Neural cell (in vitro differentiated cells): ENCODE measurements at regions not wholly inside any gene's neighbourhood (a gene's known extent, or its start where the extent isn't known, plus 50 kb on each side); places are given as distances from the start of the nearest gene placed in this dataset.

ENCODE experiments used
- POLR2AphosphoS5 ChIP-seq: IDR thresholded peaks from 2 replicates; pipeline ENCODE4 v1.6.1; 2012
- TF ChIP-seq, protein P1 (sequence below): fragments of 450-650 bp; IDR thresholded peaks from 2 replicates; pipeline ENCODE4 v1.5.1; 2014; ENCODE audit warnings: antibody characterized with exemption, mild to moderate bottlenecking, moderate library complexity; ENCODE audit not compliant: poor library complexity, severe bottlenecking

DNA sequence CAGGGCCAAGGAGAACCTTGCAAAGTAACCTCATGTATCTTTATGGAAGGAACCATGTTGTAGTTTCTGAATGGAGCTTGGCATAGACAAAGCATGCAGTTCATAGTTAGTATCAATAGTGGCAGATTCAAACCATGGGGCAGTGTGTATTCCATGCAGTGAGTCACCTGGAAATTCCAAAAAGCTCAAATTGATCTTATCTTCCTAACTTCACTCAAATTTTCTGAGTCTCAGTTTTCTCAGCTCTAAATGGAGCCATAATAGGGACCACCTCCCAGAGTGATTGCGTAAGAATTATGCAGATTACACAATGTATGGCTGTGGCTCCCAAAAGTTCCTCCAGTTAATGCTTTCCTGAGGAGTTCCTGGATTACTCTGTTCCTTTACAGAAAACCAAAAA is 549.9 kb upstream of the KLF4 start:
- TF ChIP-seq, protein P1, sequence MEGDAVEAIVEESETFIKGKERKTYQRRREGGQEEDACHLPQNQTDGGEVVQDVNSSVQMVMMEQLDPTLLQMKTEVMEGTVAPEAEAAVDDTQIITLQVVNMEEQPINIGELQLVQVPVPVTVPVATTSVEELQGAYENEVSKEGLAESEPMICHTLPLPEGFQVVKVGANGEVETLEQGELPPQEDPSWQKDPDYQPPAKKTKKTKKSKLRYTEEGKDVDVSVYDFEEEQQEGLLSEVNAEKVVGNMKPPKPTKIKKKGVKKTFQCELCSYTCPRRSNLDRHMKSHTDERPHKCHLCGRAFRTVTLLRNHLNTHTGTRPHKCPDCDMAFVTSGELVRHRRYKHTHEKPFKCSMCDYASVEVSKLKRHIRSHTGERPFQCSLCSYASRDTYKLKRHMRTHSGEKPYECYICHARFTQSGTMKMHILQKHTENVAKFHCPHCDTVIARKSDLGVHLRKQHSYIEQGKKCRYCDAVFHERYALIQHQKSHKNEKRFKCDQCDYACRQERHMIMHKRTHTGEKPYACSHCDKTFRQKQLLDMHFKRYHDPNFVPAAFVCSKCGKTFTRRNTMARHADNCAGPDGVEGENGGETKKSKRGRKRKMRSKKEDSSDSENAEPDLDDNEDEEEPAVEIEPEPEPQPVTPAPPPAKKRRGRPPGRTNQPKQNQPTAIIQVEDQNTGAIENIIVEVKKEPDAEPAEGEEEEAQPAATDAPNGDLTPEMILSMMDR, result no peak
- TF ChIP-seq POLR2AphosphoS5, result no peak
